Esophagus squamous epithelium (tissue), 5 donors: ENCODE measurements at regions not wholly inside any gene's neighbourhood (a gene's known extent, or its start where the extent isn't known, plus 50 kb on each side); places are given as distances from the start of the nearest gene placed in this dataset.

Experiments used
- DNase-seq: peaks from one replicate; lab custom pipeline; 2025; lab: John Stamatoyannopoulos, UW
- H3K27ac ChIP-seq, 4 donors: fragments of 200-600 bp; sonication (generic); one replicate each; pipeline ENCODE4 v1.5.1; 2016 to 2019; ENCODE audit warnings: mild to moderate bottlenecking in 1 of 4
- H3K27me3 ChIP-seq, 4 donors: fragments of 200-600 bp; sonication (generic); 1 replicate in 3 of 4; 2 replicates in 1 of 4; pipeline versions ENCODE4 v1.5.1 to v1.6.0; 2017 to 2021; ENCODE audit warnings: antibody characterized with exemption in 1 of 4
- H3K36me3 ChIP-seq, 3 donors: fragments of 200-600 bp; sonication (generic); one replicate each; pipeline ENCODE4 v1.5.1; 2016 to 2019
- H3K4me1 ChIP-seq, 3 donors: fragments of 200-600 bp; sonication (generic); one replicate each; pipeline ENCODE4 v1.5.1; 2017 to 2019
- H3K4me3 ChIP-seq, 4 donors: fragments of 200-600 bp; sonication (generic); 1 replicate in 3 of 4; 2 replicates in 1 of 4; pipeline ENCODE4 v1.5.1; 2016 to 2019; ENCODE audit warnings: mild to moderate bottlenecking in 2 of 4, moderate library complexity in 1 of 4
- H3K9me3 ChIP-seq, 3 donors: fragments of 200-600 bp; sonication (generic); one replicate each; pipeline ENCODE4 v1.5.1; 2016 to 2019
- CTCF ChIP-seq, 6 experiments: fragments of 450-650 bp in 4 of 6; fragments of 200-600 bp in 2 of 6; sonication (generic) in 2 of 6; IDR thresholded peaks; one replicate each; pipeline ENCODE4 v1.5.1; 2016 to 2019; ENCODE audit warnings: antibody characterized with exemption in 6 of 6, mild to moderate bottlenecking in 4 of 6, moderate library complexity in 4 of 6
- POLR2A ChIP-seq, 4 donors: fragments of 450-650 bp; IDR thresholded peaks; one replicate each; pipeline ENCODE4 v1.6.1; 2017; ENCODE audit warnings: antibody characterized with exemption in 4 of 4, mild to moderate bottlenecking in 4 of 4, moderate library complexity in 3 of 4
- WGBS, 2 donors: methylation state at CpG; one replicate each; pipeline ENCODE4 v1.1.5; 2018; 5-methylcytosine and 5-hydroxymethylcytosine counted together
- intact Hi-C: fragments of 100-400 bp; cut with DNase I; formaldehyde crosslinking; loops from one replicate; pipeline ENCODE4 v1.15.0; 2022
- donor health status: DM: yes; HTN: yes; CAD: no.

GRCh38 chr12:88922816-88923215 is 342.5 kb upstream of the KITLG start:
- DNase-seq: no peak
- H3K4me3 ChIP-seq: no peak overlapping the region
- 14 to 26% methylated on average over 1 of the region's 1 CpG for WGBS, 2 donors
- no peaks in the 10 kb centered on the region for H3K36me3 ChIP-seq
- no peaks in the 10 kb centered on the region for H3K9me3 ChIP-seq
- intact Hi-C loops: no loop called here
- TF ChIP-seq POLR2A (IDR thresholded peaks at IDR 0.05) (no peak), CTCF (IDR thresholded peaks at IDR 0.05) (no peak)
- H3K4me1 ChIP-seq: peaks cover 0 to 10% (median 6%) of the 10 kb centered on the region in 3 donors
- H3K27ac ChIP-seq: no peak overlapping the region
- peaks cover 0 to 34% (median 0%) of the 10 kb centered on the region in 4 donors for H3K27me3 ChIP-seq

GRCh38 chr12:88921890-88922532 is 341.7 kb upstream of the KITLG start:
- Histone ChIP-seq H3K27ac (no peak overlapping the region), H3K4me1 (peaks cover 0 to 10% (median 6%) of the 10 kb centered on the region in 3 donors), H3K27me3 (peaks cover 0 to 26% (median 0%) of the 10 kb centered on the region in 4 donors), H3K36me3 (no peaks in the 10 kb centered on the region), H3K4me3 (no peak overlapping the region), H3K9me3 (no peaks in the 10 kb centered on the region)
- intact Hi-C loops: no loop called here
- 56 to 65% methylated on average over 3 of the region's 3 CpGs for WGBS, 2 donors
- TF ChIP-seq POLR2A (IDR thresholded peaks at IDR 0.05) (no peak), CTCF (IDR thresholded peaks at IDR 0.05) (no peak)
- no peak for DNase-seq

GRCh38 chr12:88921434-88921833 is 341.2 kb upstream of the KITLG start:
- intact Hi-C loops: no loop called here
- Histone ChIP-seq H3K4me1 (peaks cover 0 to 9% (median 6%) of the 10 kb centered on the region in 3 donors), H3K27ac (no peak overlapping the region), H3K9me3 (no peaks in the 10 kb centered on the region), H3K36me3 (no peaks in the 10 kb centered on the region), H3K27me3 (peaks cover 0 to 22% (median 0%) of the 10 kb centered on the region in 4 donors), H3K4me3 (no peak overlapping the region)
- 85 to 86% methylated on average over 1 of the region's 1 CpG for WGBS, 2 donors
- no peak for DNase-seq
- TF ChIP-seq CTCF (IDR thresholded peaks at IDR 0.05) (no peak), POLR2A (IDR thresholded peaks at IDR 0.05) (no peak)

- no peak for DNase-seq
- TF ChIP-seq POLR2A (IDR thresholded peaks at IDR 0.05): no peak
- TF ChIP-seq CTCF (IDR thresholded peaks at IDR 0.05): no peak
- Histone ChIP-seq H3K9me3 (peaks cover 0 to 6% (median 0%) of the 10 kb centered on the region in 3 donors), H3K4me1 (no peaks in the 10 kb centered on the region), H3K36me3 (no peaks in the 10 kb centered on the region), H3K4me3 (no peak overlapping the region), H3K27me3 (peaks cover 0 to 17% (median 0%) of the 10 kb centered on the region in 4 donors), H3K27ac (no peak overlapping the region)
- WGBS, 2 donors: 75 to 79% methylated on average over 1 of the region's 1 CpG
- intact Hi-C loops: no loop called here
Measured at GRCh38 chr12:88918161-88918560, 337.9 kb upstream of the KITLG start.

- Histone ChIP-seq H3K9me3 (peaks cover 0 to 6% (median 0%) of the 10 kb centered on the region in 3 donors), H3K4me3 (no peak overlapping the region), H3K27me3 (peaks cover 0 to 5% (median 0%) of the 10 kb centered on the region in 4 donors), H3K36me3 (no peaks in the 10 kb centered on the region), H3K4me1 (no peaks in the 10 kb centered on the region), H3K27ac (no peak overlapping the region)
- no peak for DNase-seq
- TF ChIP-seq POLR2A (IDR thresholded peaks at IDR 0.05): no peak
- no peak for TF ChIP-seq CTCF (IDR thresholded peaks at IDR 0.05)
- 48% methylated on average over 2 of the region's 2 CpGs; no CpG with 5 or more reads in 1 of the 2 donors for WGBS, 2 donors
- intact Hi-C loops: no loop called here
Measured at GRCh38 chr12:88914967-88915366, 334.7 kb upstream of the KITLG start.
